H1 (cell line): ENCODE measurements at regions not wholly inside any gene's neighbourhood (a gene's known extent, or its start where the extent isn't known, plus 50 kb on each side); places are given as distances from the start of the nearest gene placed in this dataset.

Source experiments
- CTCF ChIA-PET: fragments of 300-600 bp; sonication (Branson Sonifier 250); formaldehyde crosslinking; loops from one replicate; lab custom pipeline; 2021; ENCODE audit not compliant: partially characterized antibody; lab: Charles Lee
- POLR2A ChIA-PET: fragments of 300-600 bp; sonication (Branson Sonifier 250); formaldehyde crosslinking; loops from one replicate; lab custom pipeline; 2021; ENCODE audit warnings: inconsistent platforms; ENCODE audit not compliant: partially characterized antibody; lab: Charles Lee
- DNase-seq, 2 experiments: peaks; one replicate each; pipeline versions ENCODE4 v3.0.0 to v3.0.0-alpha.2; 2010 to 2022; ENCODE audit warnings: low spot score in 2 of 2, low read depth in 1 of 2, mixed read lengths in 1 of 2
- FAIRE-seq: peaks from 2 replicates; lab custom pipeline; 2011; peaks lifted over from hg19 to GRCh38; lab: Jason Lieb, UNC
- H2AFZ ChIP-seq: 2 replicates; pipeline ENCODE4 v1.8.1; 2012; ENCODE audit warnings: low read length, inconsistent platforms
- H2AK5ac ChIP-seq: 2 replicates; pipeline ENCODE4 v1.6.1; 2013; ENCODE audit warnings: low read depth, low read length
- H2BK120ac ChIP-seq: replicated peaks from 2 replicates; pipeline ENCODE3; 2013; ENCODE audit warnings: low read depth, low read length, inconsistent platforms
- H2BK12ac ChIP-seq: 2 replicates; pipeline ENCODE4 v1.6.1; 2013; ENCODE audit warnings: low read depth, low read length
- H2BK15ac ChIP-seq: 2 replicates; pipeline ENCODE4 v1.6.1; 2013; ENCODE audit warnings: low read length
- H2BK20ac ChIP-seq: 2 replicates; pipeline ENCODE4 v1.6.1; 2013; ENCODE audit warnings: low read length
- H2BK5ac ChIP-seq: 2 replicates; pipeline ENCODE4 v1.6.1; 2013; ENCODE audit warnings: low read depth, low read length
- H3K14ac ChIP-seq: 2 replicates; pipeline ENCODE4 v1.6.1; 2013; ENCODE audit warnings: inconsistent platforms; ENCODE audit not compliant: insufficient read length
- H3K18ac ChIP-seq: 2 replicates; pipeline ENCODE4 v1.6.1; 2013; ENCODE audit warnings: low read length; ENCODE audit errors: extremely low read depth
- H3K23ac ChIP-seq: 2 replicates; pipeline ENCODE4 v1.6.1; 2013; ENCODE audit warnings: inconsistent platforms; ENCODE audit not compliant: insufficient read length
- H3K23me2 ChIP-seq: 2 replicates; pipeline ENCODE4 v1.6.1; 2013; ENCODE audit warnings: low read depth, low read length
- H3K27ac ChIP-seq: 2 replicates; pipeline ENCODE4 v1.6.1; 2011; ENCODE audit warnings: low read depth, low read length, inconsistent platforms
- H3K27me3 ChIP-seq, 4 experiments: replicated peaks in 1 of 4; 1 replicate in 1 of 4; 2 replicates in 3 of 4; pipeline versions ENCODE4 v1.6.1 to v1.8.1; 2011 to 2013; ENCODE audit warnings: low read length in 3 of 4, mild to moderate bottlenecking in 3 of 4, inconsistent platforms in 2 of 4, mixed read lengths in 2 of 4, moderate library complexity in 1 of 4; ENCODE audit not compliant: control insufficient read depth in 3 of 4, insufficient read depth in 3 of 4; ENCODE audit errors: extremely low read depth in 1 of 4
- H3K36me3 ChIP-seq, 4 experiments: 2 replicates each; pipeline versions ENCODE4 v1.6.1 to v1.8.1; 2011 to 2013; ENCODE audit warnings: mild to moderate bottlenecking in 4 of 4, low read length in 3 of 4, moderate library complexity in 2 of 4, control low read depth in 1 of 4, inconsistent platforms in 1 of 4; ENCODE audit not compliant: insufficient read depth in 4 of 4, control insufficient read depth in 2 of 4
- H3K4ac ChIP-seq: replicated peaks from 2 replicates; pipeline ENCODE3; 2013; ENCODE audit warnings: low read length, low read depth, mixed read lengths, inconsistent platforms; ENCODE audit not compliant: insufficient read length
- H3K4me1 ChIP-seq, 4 experiments: replicated peaks in 1 of 4; 1 replicate in 1 of 4; 2 replicates in 3 of 4; pipeline versions ENCODE4 v1.6.1 to v1.8.1; 2011 to 2013; ENCODE audit warnings: low read length in 3 of 4, inconsistent platforms in 2 of 4, mixed read lengths in 1 of 4; ENCODE audit not compliant: insufficient read depth in 4 of 4, control insufficient read depth in 3 of 4
- H3K4me2 ChIP-seq, 2 experiments: 2 replicates each; pipeline versions ENCODE4 v1.6.1 to v1.8.1; 2011 to 2013; ENCODE audit warnings: low read depth in 2 of 2, low read length in 2 of 2, control low read depth in 1 of 2, inconsistent platforms in 1 of 2, mild to moderate bottlenecking in 1 of 2; ENCODE audit not compliant: insufficient read depth in 1 of 2
- H3K4me3 ChIP-seq, 4 experiments: fragments of 200-600, 300-600 bp in 1 of 4; sonication (generic), shearing (Covaris generic), sonication (Bioruptor Twin) in 1 of 4; 2 replicates each; pipeline versions ENCODE4 v1.5.1 to v1.8.1; 2011 to 2016; ENCODE audit warnings: low read length in 4 of 4, low read depth in 3 of 4, control low read depth in 2 of 4, inconsistent platforms in 2 of 4, mild to moderate bottlenecking in 2 of 4, mixed read lengths in 1 of 4, moderate library complexity in 1 of 4; ENCODE audit not compliant: insufficient read depth in 2 of 4; ENCODE audit errors: extremely low read depth in 1 of 4
- H3K56ac ChIP-seq: replicated peaks from 2 replicates; pipeline ENCODE3; 2013; ENCODE audit warnings: low read depth, mild to moderate bottlenecking, mixed read lengths, low read length, inconsistent platforms; ENCODE audit not compliant: insufficient read length
- H3K79me1 ChIP-seq: 2 replicates; pipeline ENCODE4 v1.6.1; 2013; ENCODE audit warnings: low read depth, low read length, control low read depth
- H3K79me2 ChIP-seq, 2 experiments: 2 replicates each; pipeline versions ENCODE4 v1.6.1 to v1.8.1; 2012 to 2013; ENCODE audit warnings: low read length in 2 of 2, mild to moderate bottlenecking in 2 of 2, inconsistent platforms in 1 of 2; ENCODE audit not compliant: insufficient read depth in 2 of 2, control insufficient read depth in 1 of 2
- H3K9ac ChIP-seq, 4 experiments: replicated peaks in 1 of 4; 1 replicate in 1 of 4; 2 replicates in 3 of 4; pipeline versions ENCODE4 v1.6.1 to v1.8.1; 2011 to 2013; ENCODE audit warnings: low read depth in 3 of 4, low read length in 3 of 4, control low read depth in 2 of 4, mild to moderate bottlenecking in 2 of 4, moderate library complexity in 2 of 4, inconsistent platforms in 1 of 4; ENCODE audit errors: extremely low read depth in 1 of 4
- H3K9me3 ChIP-seq, 2 experiments: 2 replicates each; pipeline versions ENCODE4 v1.6.1 to v1.8.1; 2012 to 2013; ENCODE audit warnings: mild to moderate bottlenecking in 2 of 2, moderate library complexity in 2 of 2, control low read depth in 1 of 2, inconsistent platforms in 1 of 2, low read depth in 1 of 2, low read length in 1 of 2, mixed read lengths in 1 of 2; ENCODE audit not compliant: insufficient read depth in 2 of 2
- H4K20me1 ChIP-seq, 2 experiments: replicated peaks in 1 of 2; 2 replicates each; pipeline versions ENCODE3 to v1.8.1; 2011 to 2013; ENCODE audit warnings: inconsistent platforms in 2 of 2, low read length in 2 of 2, mild to moderate bottlenecking in 1 of 2; ENCODE audit not compliant: insufficient read depth in 2 of 2, control insufficient read depth in 1 of 2
- H4K5ac ChIP-seq: 2 replicates; pipeline ENCODE4 v1.6.1; 2013; ENCODE audit warnings: low read length, low read depth, mixed read lengths, inconsistent platforms; ENCODE audit not compliant: insufficient read length
- H4K8ac ChIP-seq: 2 replicates; pipeline ENCODE4 v1.8.0; 2013; ENCODE audit warnings: mild to moderate bottlenecking, moderate library complexity, low read length, inconsistent platforms; ENCODE audit not compliant: insufficient read depth; ENCODE audit errors: extremely low read depth
- H4K91ac ChIP-seq: replicated peaks from 2 replicates; pipeline ENCODE3; 2013; ENCODE audit warnings: low read length, mixed read lengths, inconsistent platforms; ENCODE audit not compliant: insufficient read length
- ATF2 ChIP-seq: IDR thresholded peaks from 2 replicates; pipeline ENCODE4 v1.6.1; 2012; ENCODE audit warnings: low read length, inconsistent platforms
- CBX5 ChIP-seq: fragments of 300-800, 300-1000 bp; sonication (generic); IDR thresholded peaks from 2 replicates; pipeline ENCODE4 v1.7.1; 2016; ENCODE audit warnings: antibody characterized with exemption, low read length, low read depth
- CBX8 ChIP-seq: fragments of 300-800, 300-1000 bp; sonication (generic); IDR thresholded peaks from 2 replicates; pipeline ENCODE4 v1.7.1; 2016; ENCODE audit warnings: low read depth, low read length, borderline replicate concordance
- KDM5A ChIP-seq: fragments of 200-600 bp; IDR thresholded peaks from 2 replicates; pipeline ENCODE4 v1.7.1; 2012; ENCODE audit warnings: mild to moderate bottlenecking, low read length, inconsistent platforms, mixed read lengths
- NRF1 ChIP-seq: IDR thresholded peaks from 2 replicates; pipeline ENCODE4 v1.6.1; 2011; ENCODE audit warnings: mild to moderate bottlenecking, low read depth, low read length, improper control_type of control experiment
- TAF1 ChIP-seq: IDR thresholded peaks from 2 replicates; pipeline ENCODE4 v1.6.1; 2011; ENCODE audit warnings: mild to moderate bottlenecking, low read depth, low read length
- WGBS, 2 experiments: shearing (Covaris generic) in 1 of 2; methylation state at CpG; one replicate each; pipeline versions ENCODE4 v1.1.6 to v1.1.7; 2013 to 2015; ENCODE audit warnings: low lambda C conversion rate in 2 of 2, mixed read lengths in 2 of 2, inconsistent platforms in 1 of 2, low coverage in 1 of 2, missing lambda C conversion rate in 1 of 2; ENCODE audit not compliant: insufficient replicate concordance in 2 of 2, insufficient coverage in 1 of 2, insufficient read length in 1 of 2; ENCODE audit errors: extremely low coverage in 1 of 2, missing lambda C conversion rate in 1 of 2; 5-methylcytosine and 5-hydroxymethylcytosine counted together
- TF ChIP-seq, protein P1 (sequence below): IDR thresholded peaks from 2 replicates; pipeline ENCODE4 v1.6.1; 2011; ENCODE audit warnings: low read length, improper control_type of control experiment

- Histone ChIP-seq H3K79me2 (no peaks in the 10 kb centered on the region), H3K23ac (no peak overlapping the region), H3K23me2 (no peaks in the 10 kb centered on the region), H3K4me2 (no peak overlapping the region), H4K8ac (no peak overlapping the region), H3K36me3 (no peaks in the 10 kb centered on the region), H2AK5ac (no peak overlapping the region), H3K27ac (no peak overlapping the region), H3K14ac (no peak overlapping the region), H2BK120ac (no peak overlapping the region), H3K9ac (no peak overlapping the region), H3K4ac (no peak overlapping the region), H4K91ac (no peak overlapping the region), H2BK12ac (no peak overlapping the region), H2BK5ac (no peak overlapping the region), H3K18ac (no peak overlapping the region), H4K20me1 (no peaks in the 10 kb centered on the region), H3K79me1 (no peaks in the 10 kb centered on the region), H2BK15ac (no peak overlapping the region), H4K5ac (peak overlapping the region; percentile 26), H3K27me3 (no peaks in the 10 kb centered on the region), H3K9me3 (0 out of 4 replicates have a peak, but pooled peaks cover 0 to 2% of the 10 kb centered on the region in 2 experiments), H3K4me1 (peaks cover 0 to 4% (median under 1%) of the 10 kb centered on the region in 4 experiments; a peak in 1 of 7 replicates), H3K56ac (no peak overlapping the region), H3K4me3 (peak overlapping the region in 1 of 4 experiments; percentile 10; a peak in 1 of 8 replicates), H2AFZ (no peak overlapping the region), H2BK20ac (no peak overlapping the region)
- CTCF ChIA-PET: no interaction called here
- DNase-seq (no peak), FAIRE-seq (no peak)
- POLR2A ChIA-PET: no interaction called here
- 36% methylated on average over 2 of the region's 2 CpGs; no CpG with 5 or more reads in 1 of the 2 experiments for WGBS, 2 experiments
- TF ChIP-seq TAF1 (no peak), CBX5 (no peak), KDM5A (no peak), NRF1 (no peak), ATF2 (no peak), CBX8 (no peak)
- TF ChIP-seq, protein P1, sequence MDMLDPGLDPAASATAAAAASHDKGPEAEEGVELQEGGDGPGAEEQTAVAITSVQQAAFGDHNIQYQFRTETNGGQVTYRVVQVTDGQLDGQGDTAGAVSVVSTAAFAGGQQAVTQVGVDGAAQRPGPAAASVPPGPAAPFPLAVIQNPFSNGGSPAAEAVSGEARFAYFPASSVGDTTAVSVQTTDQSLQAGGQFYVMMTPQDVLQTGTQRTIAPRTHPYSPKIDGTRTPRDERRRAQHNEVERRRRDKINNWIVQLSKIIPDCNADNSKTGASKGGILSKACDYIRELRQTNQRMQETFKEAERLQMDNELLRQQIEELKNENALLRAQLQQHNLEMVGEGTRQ: no peak
Observed at GRCh38 chr2:52676056-52676455, 1091.5 kb upstream of the CHAC2 start.
